H9 (cell line): ENCODE measurements at regions not wholly inside any gene's neighbourhood (a gene's known extent, or its start where the extent isn't known, plus 50 kb on each side); places are given as distances from the start of the nearest gene placed in this dataset.

Experiments
- DNase-seq: peaks from one replicate; pipeline ENCODE4 v3.0.0-alpha.2; 2017
- H2AFZ ChIP-seq: one replicate; pipeline ENCODE4 v1.6.1; 2013; ENCODE audit warnings: mild to moderate bottlenecking, low read length, control low read depth, moderate library complexity
- H2AK5ac ChIP-seq: 2 replicates; pipeline ENCODE4 v1.6.1; 2013; ENCODE audit warnings: low read length, control low read depth, mixed read lengths; ENCODE audit not compliant: insufficient read length
- H2BK120ac ChIP-seq: one replicate; pipeline ENCODE4 v1.6.1; 2013; ENCODE audit warnings: low read depth, mild to moderate bottlenecking, low read length, control low read depth, inconsistent platforms; ENCODE audit not compliant: poor library complexity, severe bottlenecking
- H2BK12ac ChIP-seq: 2 replicates; pipeline ENCODE4 v1.6.1; 2013; ENCODE audit warnings: low read length, control low read depth, mixed read lengths, low read depth; ENCODE audit not compliant: insufficient read length
- H2BK15ac ChIP-seq: 2 replicates; pipeline ENCODE4 v1.6.1; 2013; ENCODE audit warnings: low read depth, low read length, control low read depth
- H2BK20ac ChIP-seq: one replicate; pipeline ENCODE4 v1.6.1; 2013; ENCODE audit warnings: low read depth, mild to moderate bottlenecking, low read length, control low read depth, inconsistent platforms; ENCODE audit not compliant: poor library complexity, severe bottlenecking
- H2BK5ac ChIP-seq: 2 replicates; pipeline ENCODE4 v1.6.1; 2013; ENCODE audit warnings: low read length, control low read depth, mixed read lengths; ENCODE audit not compliant: insufficient read length
- H3K14ac ChIP-seq: 2 replicates; pipeline ENCODE4 v1.6.1; 2013; ENCODE audit warnings: low read length, control low read depth; ENCODE audit not compliant: insufficient read depth
- H3K18ac ChIP-seq: 2 replicates; pipeline ENCODE4 v1.6.1; 2013; ENCODE audit warnings: low read depth, mild to moderate bottlenecking, mixed read lengths, low read length, control low read depth; ENCODE audit not compliant: insufficient read length
- H3K23ac ChIP-seq: 2 replicates; pipeline ENCODE4 v1.6.1; 2013; ENCODE audit warnings: low read length, control low read depth, mixed read lengths, low read depth; ENCODE audit not compliant: insufficient read length
- H3K23me2 ChIP-seq: 2 replicates; pipeline ENCODE4 v1.6.1; 2013; ENCODE audit warnings: low read depth, mild to moderate bottlenecking, mixed read lengths, low read length, control low read depth; ENCODE audit not compliant: insufficient read length, poor library complexity, severe bottlenecking
- H3K27ac ChIP-seq: 2 replicates; pipeline ENCODE4 v1.5.1; 2013; ENCODE audit warnings: low read length, control low read depth, mixed read lengths, low read depth; ENCODE audit not compliant: insufficient read length
- H3K27me3 ChIP-seq: 2 replicates; pipeline ENCODE4 v1.6.1; 2013; ENCODE audit warnings: low read length, control low read depth, inconsistent platforms; ENCODE audit not compliant: insufficient read depth
- H3K4ac ChIP-seq: 2 replicates; pipeline ENCODE4 v1.6.1; 2013; ENCODE audit warnings: low read depth, mild to moderate bottlenecking, control low read depth, inconsistent platforms, low read length, moderate library complexity
- H3K4me1 ChIP-seq: 2 replicates; pipeline ENCODE4 v1.6.1; 2013; ENCODE audit warnings: low read length, control low read depth, inconsistent platforms; ENCODE audit not compliant: insufficient read depth
- H3K4me2 ChIP-seq: 2 replicates; pipeline ENCODE4 v1.6.1; 2013; ENCODE audit warnings: low read length, control low read depth, mixed read lengths; ENCODE audit not compliant: insufficient read length, insufficient read depth
- H3K56ac ChIP-seq: 2 replicates; pipeline ENCODE4 v1.6.1; 2013; ENCODE audit warnings: low read depth, mild to moderate bottlenecking, mixed read lengths, low read length, control low read depth; ENCODE audit not compliant: insufficient read length
- H3K79me1 ChIP-seq: 2 replicates; pipeline ENCODE4 v1.6.1; 2013; ENCODE audit warnings: low read depth, mild to moderate bottlenecking, moderate library complexity, low read length, control low read depth, inconsistent platforms; ENCODE audit not compliant: insufficient read depth, poor library complexity, severe bottlenecking
- H3K79me2 ChIP-seq: 2 replicates; pipeline ENCODE4 v1.6.1; 2013; ENCODE audit warnings: low read length, control low read depth, inconsistent platforms; ENCODE audit not compliant: insufficient read depth
- H3K9ac ChIP-seq: 2 replicates; pipeline ENCODE4 v1.6.1; 2013; ENCODE audit warnings: low read length, control low read depth, mixed read lengths; ENCODE audit not compliant: insufficient read length; ENCODE audit errors: extremely low read depth
- H3K9me3 ChIP-seq: one replicate; pipeline ENCODE4 v1.6.1; 2013; ENCODE audit warnings: low read depth, low read length, inconsistent platforms; ENCODE audit not compliant: control insufficient read depth
- H3T11ph ChIP-seq: one replicate; pipeline ENCODE4 v1.6.1; 2013; ENCODE audit warnings: mild to moderate bottlenecking, low read length, control low read depth, inconsistent platforms
- H4K20me1 ChIP-seq: one replicate; pipeline ENCODE4 v1.6.1; 2013; ENCODE audit not compliant: control insufficient read depth, insufficient read length, insufficient read depth
- H4K5ac ChIP-seq: 2 replicates; pipeline ENCODE4 v1.6.1; 2013; ENCODE audit warnings: low read depth, mild to moderate bottlenecking, mixed read lengths, low read length, control low read depth; ENCODE audit not compliant: insufficient read length
- H4K8ac ChIP-seq: replicated peaks from 2 replicates; pipeline ENCODE4 v1.6.1; 2013; ENCODE audit warnings: low read length, control low read depth, mixed read lengths, low read depth; ENCODE audit not compliant: insufficient read length
- H4K91ac ChIP-seq: 2 replicates; pipeline ENCODE4 v1.6.1; 2013; ENCODE audit warnings: low read depth, mild to moderate bottlenecking, moderate library complexity, mixed read lengths, low read length, control low read depth; ENCODE audit not compliant: insufficient read length
- H3K27ac Mint-ChIP-seq, 3 experiments: 2 replicates in 2 of 3; 3 replicates in 1 of 3; pipeline ENCODE4 v1.8.0; 2020 to 2021; ENCODE audit warnings: mixed read lengths in 3 of 3, mild to moderate bottlenecking in 1 of 3, moderate library complexity in 1 of 3
- H3K27me3 Mint-ChIP-seq: 2 replicates; pipeline ENCODE4 v1.8.0; 2021; ENCODE audit warnings: low read depth, mild to moderate bottlenecking, moderate library complexity, mixed read lengths
- H3K36me3 Mint-ChIP-seq, 3 experiments: 2 replicates in 2 of 3; 3 replicates in 1 of 3; pipeline ENCODE4 v1.8.0; 2020 to 2021; ENCODE audit warnings: low read depth in 3 of 3, mixed read lengths in 3 of 3; ENCODE audit not compliant: insufficient read depth in 1 of 3
- H3K4me1 Mint-ChIP-seq, 2 experiments: 2 replicates each; pipeline ENCODE4 v1.8.0; 2020; ENCODE audit warnings: mixed read lengths in 2 of 2
- H3K4me3 Mint-ChIP-seq, 2 experiments: 2 replicates in 1 of 2; 3 replicates in 1 of 2; pipeline ENCODE4 v1.8.0; 2020 to 2021; ENCODE audit warnings: mild to moderate bottlenecking in 2 of 2, mixed read lengths in 2 of 2, moderate library complexity in 1 of 2
- H3K9me3 Mint-ChIP-seq, 2 experiments: 2 replicates in 1 of 2; 3 replicates in 1 of 2; pipeline ENCODE4 v1.8.0; 2020; ENCODE audit warnings: mild to moderate bottlenecking in 2 of 2, mixed read lengths in 2 of 2, moderate library complexity in 1 of 2
- whole genome bisulfite sequencing: extraction: QIAGEN DNeasy Blood & Tissue Kit; methylation state at CpG from one replicate; pipeline ENCODE4 v1.1.7; 2013; ENCODE audit warnings: missing lambda C conversion rate, low lambda C conversion rate, mixed read lengths; ENCODE audit not compliant: insufficient read length; ENCODE audit errors: extremely low coverage; 5-methylcytosine and 5-hydroxymethylcytosine counted together
- TF ChIP-seq, protein P1 (sequence below): fragments of 200-600 bp; sonication (generic); conservative IDR thresholded peaks from 3 replicates; pipeline ENCODE4 v1.8.0; 2021; ENCODE audit warnings: antibody characterized with exemption, mild to moderate bottlenecking

DNA sequence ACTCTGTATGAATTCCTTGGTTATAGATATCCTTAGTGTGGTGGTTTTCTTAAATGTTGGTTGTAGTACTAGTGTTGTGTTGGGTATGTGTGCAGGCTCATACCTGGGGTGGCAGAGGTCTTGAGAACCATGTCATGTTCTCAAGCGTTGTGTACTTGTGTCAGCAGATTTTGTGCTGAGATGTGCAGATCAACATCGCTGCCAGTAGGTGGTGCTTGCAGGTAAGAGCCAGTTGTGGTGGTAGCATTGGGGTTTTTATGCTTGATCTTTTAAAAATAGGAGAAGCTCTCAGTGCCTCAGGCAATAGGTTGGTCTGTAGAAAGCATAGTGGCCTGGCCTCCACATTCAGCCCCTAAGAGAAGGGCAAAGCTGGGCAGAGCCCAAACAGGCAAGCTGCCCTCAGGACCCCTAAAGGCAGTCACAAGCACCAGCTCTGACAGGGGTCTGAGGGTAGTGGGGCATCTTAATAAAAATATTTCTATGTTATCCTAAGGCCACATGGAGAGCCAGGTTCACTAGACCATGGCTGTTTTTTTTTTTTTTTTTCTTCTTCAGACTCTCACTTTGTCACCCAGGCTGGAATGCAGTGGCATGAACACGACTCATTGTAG lies 164.0 kb downstream of the IL20RB start:
- Histone ChIP-seq H3K23ac (no peak overlapping the region), H2BK5ac (no peak overlapping the region), H4K91ac (no peak overlapping the region), H4K5ac (no peak overlapping the region), H3K56ac (no peak overlapping the region), H2BK20ac (no peak overlapping the region), H3K14ac (no peak overlapping the region), H2BK12ac (no peak overlapping the region), H4K20me1 (no peaks in the 10 kb centered on the region), H3K4ac (no peak overlapping the region), H2AK5ac (no peak overlapping the region), H3K23me2 (no peaks in the 10 kb centered on the region), H2BK15ac (no peak overlapping the region), H3K9me3 (no peaks in the 10 kb centered on the region), H3K27me3 (no peaks in the 10 kb centered on the region), H3K79me2 (no peaks in the 10 kb centered on the region), H4K8ac (no peak overlapping the region), H3K27ac (no peak overlapping the region), H2BK120ac (no peak overlapping the region), H3K79me1 (no peaks in the 10 kb centered on the region), H3K4me1 (no peaks in the 10 kb centered on the region), H3T11ph (no peak overlapping the region), H2AFZ (no peak overlapping the region), H3K4me2 (no peak overlapping the region), H3K9ac (no peak overlapping the region), H3K18ac (no peak overlapping the region)
- no peaks in the 10 kb centered on the region for H3K36me3 Mint-ChIP-seq
- WGBS: no CpG with 5 or more reads among the region's 3 CpGs
- peak overlapping the region in 1 of 3 experiments; percentile 12; a peak in 1 of 7 replicates for H3K27ac Mint-ChIP-seq
- no peaks in the 10 kb centered on the region for H3K27me3 Mint-ChIP-seq
- peak; percentile 69 for DNase-seq
- H3K4me3 Mint-ChIP-seq: no peak overlapping the region
- TF ChIP-seq, protein P1, sequence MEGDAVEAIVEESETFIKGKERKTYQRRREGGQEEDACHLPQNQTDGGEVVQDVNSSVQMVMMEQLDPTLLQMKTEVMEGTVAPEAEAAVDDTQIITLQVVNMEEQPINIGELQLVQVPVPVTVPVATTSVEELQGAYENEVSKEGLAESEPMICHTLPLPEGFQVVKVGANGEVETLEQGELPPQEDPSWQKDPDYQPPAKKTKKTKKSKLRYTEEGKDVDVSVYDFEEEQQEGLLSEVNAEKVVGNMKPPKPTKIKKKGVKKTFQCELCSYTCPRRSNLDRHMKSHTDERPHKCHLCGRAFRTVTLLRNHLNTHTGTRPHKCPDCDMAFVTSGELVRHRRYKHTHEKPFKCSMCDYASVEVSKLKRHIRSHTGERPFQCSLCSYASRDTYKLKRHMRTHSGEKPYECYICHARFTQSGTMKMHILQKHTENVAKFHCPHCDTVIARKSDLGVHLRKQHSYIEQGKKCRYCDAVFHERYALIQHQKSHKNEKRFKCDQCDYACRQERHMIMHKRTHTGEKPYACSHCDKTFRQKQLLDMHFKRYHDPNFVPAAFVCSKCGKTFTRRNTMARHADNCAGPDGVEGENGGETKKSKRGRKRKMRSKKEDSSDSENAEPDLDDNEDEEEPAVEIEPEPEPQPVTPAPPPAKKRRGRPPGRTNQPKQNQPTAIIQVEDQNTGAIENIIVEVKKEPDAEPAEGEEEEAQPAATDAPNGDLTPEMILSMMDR: peak; percentile 85
- H3K9me3 Mint-ChIP-seq: no peaks in the 10 kb centered on the region
- peaks cover 1 to 3% of the 10 kb centered on the region in 2 experiments; a peak in 3 of 4 replicates for H3K4me1 Mint-ChIP-seq
